ENCODE measurements at regions not wholly inside any gene's neighbourhood (a gene's known extent, or its start where the extent isn't known, plus 50 kb on each side); places are given as distances from the start of the nearest gene placed in this dataset.
"Not testable (repeated sequence)": the region's sequence is repeated elsewhere in the genome, so short reads cannot be mapped to it uniquely, and the experiment has no call there.

GRCh38 chr1:181924034-181924433, 137.5 kb downstream of the ZNF648 start:
- H3K27me3 Mint-ChIP-seq; ATAC-seq; H3K9me3 Mint-ChIP-seq; DNase-seq; H3K4me3 Mint-ChIP-seq; H3K4me1 Mint-ChIP-seq; H3K36me3 Mint-ChIP-seq (ENCODE audit: low read depth); H3K27ac Mint-ChIP-seq: not testable (repeated sequence)

DNA sequence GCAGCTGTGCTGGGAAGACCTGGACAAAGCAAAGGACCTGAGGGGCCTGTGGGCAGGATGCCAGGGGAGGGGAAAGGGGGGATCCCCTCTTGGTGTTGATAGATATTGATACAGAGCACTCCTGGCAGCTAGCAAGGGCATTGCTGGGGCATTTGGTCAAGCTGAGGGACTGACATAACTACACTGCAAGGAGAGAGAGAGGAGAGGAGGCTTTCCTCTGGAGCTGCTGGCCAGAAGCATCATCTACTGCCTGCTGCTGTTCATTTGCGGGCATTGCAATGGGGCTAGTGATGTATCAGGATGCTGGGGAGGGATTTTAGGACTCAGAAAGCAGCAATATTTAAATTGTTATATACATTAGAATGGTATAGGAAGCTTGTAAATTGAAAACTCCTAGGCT, 142.0 kb downstream of the ZNF648 start:
- ATAC-seq (no peak), DNase-seq (no peak)
- Mint-ChIP-seq H3K4me1 (no peaks in the 10 kb centered on the region), H3K27ac (no peak overlapping the region), H3K9me3 (no peaks in the 10 kb centered on the region), H3K4me3 (no peak overlapping the region), H3K27me3 (peaks cover 3% of the 10 kb centered on the region), H3K36me3 (ENCODE audit: low read depth) (no peaks in the 10 kb centered on the region)

DNA sequence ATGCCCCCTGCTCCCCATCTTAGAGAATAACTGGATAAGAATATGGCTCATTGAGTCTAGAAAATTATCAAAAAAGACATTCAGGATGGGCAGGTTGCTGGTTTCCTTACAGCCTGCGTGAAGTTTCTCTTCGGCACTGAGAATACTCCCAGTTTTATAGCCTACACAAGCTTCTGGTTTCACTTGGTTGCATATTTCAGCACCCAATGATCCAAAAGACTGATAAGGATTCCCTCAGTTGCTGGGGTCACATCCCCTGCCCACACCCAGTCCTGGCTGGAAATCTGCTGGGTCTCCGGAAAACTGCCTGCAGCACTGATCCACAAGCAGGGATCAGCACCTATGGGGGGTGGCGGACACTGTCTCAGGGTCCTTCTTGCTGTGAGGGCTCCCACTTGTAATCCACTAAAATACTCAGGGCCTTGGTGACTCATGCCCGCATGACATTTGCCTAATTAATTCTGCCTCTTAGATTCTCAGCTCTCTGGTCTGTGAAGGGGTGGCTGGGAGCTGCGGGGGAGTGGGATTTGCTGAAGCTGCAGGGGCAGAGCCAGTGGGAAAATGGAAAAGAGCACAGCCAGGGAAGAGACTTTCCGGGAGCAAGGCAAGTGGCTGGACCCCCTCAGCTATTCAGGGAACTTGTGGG, 142.5 kb downstream of the ZNF648 start:
- H3K27ac Mint-ChIP-seq, result no peak overlapping the region
- no peaks in the 10 kb centered on the region for H3K36me3 Mint-ChIP-seq (ENCODE audit: low read depth)
- H3K4me3 Mint-ChIP-seq, result no peak overlapping the region
- H3K27me3 Mint-ChIP-seq, result peaks cover 3% of the 10 kb centered on the region
- DNase-seq, result no peak
- no peaks in the 10 kb centered on the region for H3K4me1 Mint-ChIP-seq
- no peaks in the 10 kb centered on the region for H3K9me3 Mint-ChIP-seq
- ATAC-seq, result no peak

GRCh38 chr1:181911715-181912114, 149.8 kb downstream of the ZNF648 start:
- DNase-seq (no peak), ATAC-seq (no peak)
- no peak overlapping the region for H3K4me3 Mint-ChIP-seq
- H3K36me3 Mint-ChIP-seq (ENCODE audit: low read depth), result no peaks in the 10 kb centered on the region
- H3K27me3 Mint-ChIP-seq, result peaks cover 15% of the 10 kb centered on the region
- H3K9me3 Mint-ChIP-seq, result no peaks in the 10 kb centered on the region
- no peaks in the 10 kb centered on the region for H3K4me1 Mint-ChIP-seq
- no peak overlapping the region for H3K27ac Mint-ChIP-seq

- Mint-ChIP-seq H3K4me1 (no peaks in the 10 kb centered on the region), H3K27me3 (peaks cover 17% of the 10 kb centered on the region), H3K27ac (no peak overlapping the region), H3K36me3 (ENCODE audit: low read depth) (no peaks in the 10 kb centered on the region), H3K9me3 (no peaks in the 10 kb centered on the region), H3K4me3 (no peak overlapping the region)
- no peak for DNase-seq
- no peak for ATAC-seq
These were observed 150.6 kb downstream of the ZNF648 start for GRCh38 chr1:181910905-181911304.

GRCh38 chr1:181909010-181909409, 152.5 kb downstream of the ZNF648 start:
- peaks cover 17% of the 10 kb centered on the region for H3K27me3 Mint-ChIP-seq
- DNase-seq, result no peak
- H3K4me1 Mint-ChIP-seq, result no peaks in the 10 kb centered on the region
- H3K27ac Mint-ChIP-seq, result no peak overlapping the region
- ATAC-seq, result no peak
- H3K9me3 Mint-ChIP-seq, result no peaks in the 10 kb centered on the region
- H3K36me3 Mint-ChIP-seq (ENCODE audit: low read depth), result no peaks in the 10 kb centered on the region
- H3K4me3 Mint-ChIP-seq, result no peak overlapping the region

DNA sequence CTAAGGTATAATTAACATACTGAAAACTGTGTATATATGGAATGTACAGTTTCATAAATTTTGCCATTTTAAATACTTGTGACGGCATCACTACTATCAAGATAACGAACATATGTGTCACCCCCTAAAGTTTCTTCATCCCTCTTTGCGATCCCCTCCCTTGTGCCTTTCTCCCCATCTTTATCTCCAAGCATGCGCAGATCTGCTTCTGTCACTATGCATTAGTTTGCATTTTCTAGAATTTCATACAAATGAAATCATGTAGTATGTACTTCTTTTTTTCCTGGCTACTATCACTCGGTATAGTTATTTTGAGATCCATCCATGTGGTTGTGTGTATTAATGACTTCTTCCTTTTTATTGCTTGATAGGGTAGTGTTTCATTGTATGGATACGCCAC, 154.9 kb downstream of the ZNF648 start:
- ATAC-seq, result no peak
- Mint-ChIP-seq H3K27me3 (peaks cover 15% of the 10 kb centered on the region), H3K4me1 (no peaks in the 10 kb centered on the region), H3K36me3 (ENCODE audit: low read depth) (no peaks in the 10 kb centered on the region), H3K27ac (no peak overlapping the region), H3K9me3 (no peaks in the 10 kb centered on the region), H3K4me3 (no peak overlapping the region)
- no peak for DNase-seq

GRCh38 chr1:181905944-181906597, 155.4 kb downstream of the ZNF648 start:
- no peak for ATAC-seq
- Mint-ChIP-seq H3K27me3 (peaks cover 11% of the 10 kb centered on the region), H3K9me3 (no peaks in the 10 kb centered on the region)

GRCh38 chr1:181898773-181899172, 162.7 kb downstream of the ZNF648 start:
- H3K36me3 Mint-ChIP-seq (ENCODE audit: low read depth), result no peaks in the 10 kb centered on the region
- no peaks in the 10 kb centered on the region for H3K9me3 Mint-ChIP-seq
- no peak for ATAC-seq
- no peaks in the 10 kb centered on the region for H3K4me1 Mint-ChIP-seq
- H3K27me3 Mint-ChIP-seq, result peaks cover 5% of the 10 kb centered on the region
- DNase-seq, result no peak
- no peak overlapping the region for H3K4me3 Mint-ChIP-seq
- H3K27ac Mint-ChIP-seq, result no peak overlapping the region

More at GRCh38 chr1:181905944-181906597, 155.4 kb downstream of the ZNF648 start:
- Mint-ChIP-seq H3K36me3 (ENCODE audit: low read depth) (no peaks in the 10 kb centered on the region), H3K4me1 (no peaks in the 10 kb centered on the region), H3K27ac (no peak overlapping the region), H3K4me3 (no peak overlapping the region)
- no peak for DNase-seq

DNA sequence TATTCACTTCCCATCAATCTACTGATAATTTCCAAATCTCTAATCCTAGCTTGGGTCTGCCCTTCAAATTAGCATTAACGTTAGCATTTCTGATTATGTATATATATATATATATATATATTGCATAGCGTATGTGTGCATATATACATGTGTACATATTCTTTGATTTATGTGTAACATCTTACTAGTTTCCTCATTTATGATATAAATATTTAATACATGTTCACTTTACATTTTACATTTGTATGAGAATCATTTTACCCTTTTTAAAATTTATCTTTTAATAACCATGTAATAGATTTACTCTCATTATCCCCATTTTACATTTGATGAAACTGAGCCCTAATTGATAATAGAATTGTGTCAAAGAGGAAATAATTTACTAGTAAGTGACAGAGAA, 164.7 kb downstream of the ZNF648 start:
- DNase-seq (no peak), ATAC-seq (no peak)
- Mint-ChIP-seq H3K4me1 (no peaks in the 10 kb centered on the region), H3K27me3 (peaks cover 5% of the 10 kb centered on the region), H3K27ac (no peak overlapping the region), H3K4me3 (no peak overlapping the region), H3K9me3 (no peaks in the 10 kb centered on the region), H3K36me3 (ENCODE audit: low read depth) (no peaks in the 10 kb centered on the region)

- Mint-ChIP-seq H3K4me1 (no peaks in the 10 kb centered on the region), H3K27ac (no peak overlapping the region), H3K4me3 (no peak overlapping the region), H3K27me3 (peaks cover 5% of the 10 kb centered on the region), H3K36me3 (ENCODE audit: low read depth) (no peaks in the 10 kb centered on the region), H3K9me3 (peaks cover 6% of the 10 kb centered on the region)
- DNase-seq, result no peak
- ATAC-seq, result no peak
These were observed 167.1 kb downstream of the ZNF648 start for GRCh38 chr1:181894439-181894859.

- Mint-ChIP-seq H3K36me3 (ENCODE audit: low read depth) (no peaks in the 10 kb centered on the region), H3K27ac (no peak overlapping the region), H3K27me3 (peaks cover 5% of the 10 kb centered on the region), H3K4me3 (no peak overlapping the region), H3K9me3 (peaks cover 6% of the 10 kb centered on the region), H3K4me1 (no peaks in the 10 kb centered on the region)
- DNase-seq (no peak), ATAC-seq (no peak)
These were observed 167.6 kb downstream of the ZNF648 start for GRCh38 chr1:181893937-181894336.

- DNase-seq; H3K36me3 Mint-ChIP-seq (ENCODE audit: low read depth); ATAC-seq; H3K27ac Mint-ChIP-seq; H3K27me3 Mint-ChIP-seq; H3K4me1 Mint-ChIP-seq; H3K9me3 Mint-ChIP-seq; H3K4me3 Mint-ChIP-seq: not testable (repeated sequence)
These were observed 168.4 kb downstream of the ZNF648 start for GRCh38 chr1:181893150-181893549.

DNA sequence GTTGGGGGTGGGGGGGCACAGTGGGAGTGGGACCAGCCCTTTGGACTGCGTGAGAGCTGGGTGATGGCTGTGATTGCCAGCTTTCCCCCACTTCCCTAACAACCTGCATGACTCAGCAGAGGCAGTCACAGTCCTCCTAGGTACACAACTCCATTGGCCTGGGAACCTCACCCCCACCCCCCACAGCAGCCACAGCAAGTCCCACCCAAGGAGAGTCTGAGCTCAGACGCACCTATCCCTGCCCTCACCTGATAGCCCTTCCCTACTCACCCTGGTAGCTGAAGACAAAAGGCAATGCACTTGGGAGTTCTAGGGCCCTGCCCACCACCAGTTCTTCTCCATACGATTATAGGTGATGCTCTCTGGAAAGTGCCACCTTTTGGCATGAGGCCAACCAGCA, 188.9 kb downstream of the ZNF648 start:
- Mint-ChIP-seq H3K4me1 (no peaks in the 10 kb centered on the region), H3K9me3 (peaks cover 14% of the 10 kb centered on the region), H3K4me3 (no peak overlapping the region), H3K36me3 (ENCODE audit: low read depth) (no peaks in the 10 kb centered on the region), H3K27me3 (peaks cover 8% of the 10 kb centered on the region), H3K27ac (no peak overlapping the region)
- DNase-seq, result no peak
- ATAC-seq, result no peak

- H3K36me3 Mint-ChIP-seq (ENCODE audit: low read depth), result no peaks in the 10 kb centered on the region
- ATAC-seq (no peak), DNase-seq (no peak)
- no peaks in the 10 kb centered on the region for H3K4me1 Mint-ChIP-seq
- H3K9me3 Mint-ChIP-seq, result no peaks in the 10 kb centered on the region
- no peak overlapping the region for H3K27ac Mint-ChIP-seq
- H3K27me3 Mint-ChIP-seq, result no peaks in the 10 kb centered on the region
- no peak overlapping the region for H3K4me3 Mint-ChIP-seq
These were observed 197.8 kb downstream of the ZNF648 start for GRCh38 chr1:181863736-181864135.

Measured in activated naive CD8-positive, alpha-beta T cell treated with anti-CD3 and anti-CD28 coated beads, Interleukin-2, amount 50 U/mL, for 24 hours (primary cell).